Calu3 (cell line): ENCODE measurements at regions not wholly inside any gene's neighbourhood (a gene's known extent, or its start where the extent isn't known, plus 50 kb on each side); places are given as distances from the start of the nearest gene placed in this dataset.

Experiments used
- BruUV-seq: library from RNA; stranded (reverse); fragments of 400-500 nt; replicated peaks from 2 replicates; lab custom pipeline; 2021; lab: Mats Ljungman, UMichigan
- CTCF ChIA-PET: fragments of 300-600 bp; sonication (Branson Sonifier 250); formaldehyde crosslinking; loops from one replicate; lab custom pipeline; 2022; ENCODE audit warnings: antibody characterized with exemption; lab: Charles Lee
- DNase-seq: peaks from one replicate; pipeline ENCODE4 v3.0.0; 2022
- H3K27ac Mint-ChIP-seq: one replicate; pipeline ENCODE4 v1.8.0; 2022; ENCODE audit warnings: mixed read lengths; ENCODE audit not compliant: unreplicated experiment
- H3K27me3 Mint-ChIP-seq: one replicate; pipeline ENCODE4 v1.8.0; 2022; ENCODE audit warnings: mixed read lengths; ENCODE audit not compliant: unreplicated experiment
- H3K36me3 Mint-ChIP-seq: one replicate; pipeline ENCODE4 v1.8.0; 2022; ENCODE audit warnings: mild to moderate bottlenecking, moderate library complexity, mixed read lengths; ENCODE audit not compliant: insufficient read depth, unreplicated experiment
- H3K4me1 Mint-ChIP-seq: one replicate; pipeline ENCODE4 v1.8.0; 2022; ENCODE audit warnings: mild to moderate bottlenecking, low read depth, mixed read lengths; ENCODE audit not compliant: unreplicated experiment
- H3K4me3 Mint-ChIP-seq: one replicate; pipeline ENCODE4 v1.8.0; 2022; ENCODE audit warnings: mild to moderate bottlenecking, low read depth, moderate library complexity, mixed read lengths; ENCODE audit not compliant: unreplicated experiment
- H3K9me3 Mint-ChIP-seq: one replicate; pipeline ENCODE4 v1.8.0; 2022; ENCODE audit warnings: low read depth, mixed read lengths; ENCODE audit not compliant: unreplicated experiment
- CTCF ChIP-seq: fragments of 200-600 bp; IDR thresholded peaks from one replicate; pipeline ENCODE4 v1.8.0; 2022; ENCODE audit warnings: antibody characterized with exemption; ENCODE audit not compliant: unreplicated experiment
- intact Hi-C: fragments of 100-400 bp; cut with micrococcal nuclease; formaldehyde crosslinking; loops from one replicate; pipeline ENCODE4 v1.10.0; 2022; ENCODE audit not compliant: unreplicated experiment

GRCh38 chr10:118968482-118968881 is 61.0 kb upstream of the NANOS1 start:
- Mint-ChIP-seq H3K9me3 (peaks cover 5% of the 10 kb centered on the region), H3K4me1 (peaks cover 10% of the 10 kb centered on the region), H3K36me3 (no peaks in the 10 kb centered on the region), H3K27ac (no peak overlapping the region), H3K4me3 (no peak overlapping the region), H3K27me3 (no peaks in the 10 kb centered on the region)
- no peak for TF ChIP-seq CTCF
- no peak for DNase-seq
- BruUV-seq = no TSS peak
- CTCF ChIA-PET = no interaction called here
- intact Hi-C loops = no loop called here

GRCh38 chr10:118969014-118969413 is 60.5 kb upstream of the NANOS1 start:
- no peak overlapping the region for H3K27ac Mint-ChIP-seq
- no peak for TF ChIP-seq CTCF
- intact Hi-C loops = no loop called here
- H3K4me3 Mint-ChIP-seq = no peak overlapping the region
- no TSS peak for BruUV-seq
- no peaks in the 10 kb centered on the region for H3K36me3 Mint-ChIP-seq
- no peak for DNase-seq
- CTCF ChIA-PET = no interaction called here
- H3K27me3 Mint-ChIP-seq = no peaks in the 10 kb centered on the region
- H3K4me1 Mint-ChIP-seq = peaks cover 10% of the 10 kb centered on the region
- H3K9me3 Mint-ChIP-seq = peaks cover 7% of the 10 kb centered on the region

GRCh38 chr10:118970770-118971169 is 58.7 kb upstream of the NANOS1 start:
- Mint-ChIP-seq H3K4me1 (peaks cover 10% of the 10 kb centered on the region), H3K27me3 (no peaks in the 10 kb centered on the region), H3K27ac (no peak overlapping the region), H3K36me3 (no peaks in the 10 kb centered on the region), H3K9me3 (peaks cover 7% of the 10 kb centered on the region), H3K4me3 (no peak overlapping the region)
- DNase-seq = no peak
- TF ChIP-seq CTCF = no peak
- CTCF ChIA-PET = interaction anchor here (0.7 kb wide), 1 partner anchor 14 kb away, joined by 5 read pairs; no protein-coding TSS in a partner anchor
- no TSS peak for BruUV-seq
- intact Hi-C loops = no loop called here

- no peaks in the 10 kb centered on the region for H3K36me3 Mint-ChIP-seq
- CTCF ChIA-PET = interaction anchor here (0.7 kb wide), 1 partner anchor 15 kb away, joined by 5 read pairs; no protein-coding TSS in a partner anchor
- no peak overlapping the region for H3K4me3 Mint-ChIP-seq
- DNase-seq = no peak
- no peak overlapping the region for H3K27ac Mint-ChIP-seq
- intact Hi-C loops = no loop called here
- H3K27me3 Mint-ChIP-seq = no peaks in the 10 kb centered on the region
- H3K4me1 Mint-ChIP-seq = peaks cover 10% of the 10 kb centered on the region
- no peak for TF ChIP-seq CTCF
- BruUV-seq = no TSS peak
- peaks cover 7% of the 10 kb centered on the region for H3K9me3 Mint-ChIP-seq
Observed at GRCh38 chr10:118971187-118971586, 58.3 kb upstream of the NANOS1 start.
